OCI-LY1 (cell line): ENCODE measurements at regions not wholly inside any gene's neighbourhood (a gene's known extent, or its start where the extent isn't known, plus 50 kb on each side); places are given as distances from the start of the nearest gene placed in this dataset.
A peak's percentile ranks its signal among the peaks of the same experiment; 100 is the strongest.

Experiments
- CTCF ChIP-seq: fragments of 200-600 bp; sonication (generic), shearing (Covaris generic); IDR thresholded peaks from 2 replicates; pipeline ENCODE4 v1.5.1; 2017; ENCODE audit warnings: mild to moderate bottlenecking, antibody characterized with exemption, low read length, moderate library complexity, mixed read lengths
- EZH2 ChIP-seq: fragments of 200-600 bp; sonication (generic), shearing (Covaris generic); IDR thresholded peaks from 2 replicates; pipeline ENCODE4 v1.8.0; 2017; ENCODE audit warnings: borderline replicate concordance, mixed run types, mild to moderate bottlenecking, antibody characterized with exemption, low read length, moderate library complexity, mixed read lengths

GRCh38 chr17:77049440-77049839 lies 91.3 kb upstream of the SEC14L1 start:
- TF ChIP-seq CTCF (peak; percentile 66), EZH2 (no peak)
